ENCODE measurements at regions not wholly inside any gene's neighbourhood (a gene's known extent, or its start where the extent isn't known, plus 50 kb on each side); places are given as distances from the start of the nearest gene placed in this dataset.
"Not testable (repeated sequence)": the region's sequence is repeated elsewhere in the genome, so short reads cannot be mapped to it uniquely, and the experiment has no call there.

DNA sequence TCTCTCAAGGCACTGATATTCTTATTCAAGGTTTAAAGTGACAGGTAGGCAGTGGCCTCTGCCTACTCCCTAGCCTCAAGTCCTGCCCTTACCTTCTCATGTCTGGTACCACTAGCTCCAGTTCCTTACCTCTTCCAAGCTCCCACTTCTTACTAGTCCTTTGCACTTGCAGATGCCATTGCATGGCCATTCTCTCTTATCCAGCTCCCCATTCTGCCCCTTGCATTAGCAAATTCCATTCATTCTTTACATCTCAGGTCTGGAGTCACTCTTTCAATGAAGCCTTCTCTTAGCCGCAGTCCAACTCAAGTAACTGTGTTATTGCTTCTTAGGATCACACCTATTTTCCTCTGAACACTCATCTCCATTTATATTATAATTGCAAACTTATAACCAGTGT, 807.1 kb downstream of the EDEM1 start:
- DNase-seq (ENCODE audit: low read depth), result no peak

DNA sequence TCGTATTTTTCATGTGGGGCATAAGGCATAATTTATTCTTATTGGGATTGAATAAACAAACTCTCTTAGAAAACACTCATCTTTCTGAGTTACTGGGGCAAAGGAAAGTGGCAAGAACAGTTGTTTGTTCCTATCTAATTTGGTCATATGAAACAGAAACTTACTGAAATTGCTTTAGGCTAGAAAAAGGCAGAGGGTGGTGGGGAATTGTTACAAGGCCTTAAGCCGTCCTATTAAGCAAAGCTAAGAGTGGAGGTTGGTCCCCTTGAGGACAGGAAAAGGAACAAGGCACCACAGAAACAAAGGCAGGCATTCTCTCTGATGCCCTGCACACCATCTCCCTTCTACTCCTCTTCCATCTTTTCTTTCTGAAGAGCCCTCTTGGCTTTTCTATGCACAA, 830.9 kb downstream of the EDEM1 start:
- no peak for DNase-seq (ENCODE audit: low read depth)

DNA sequence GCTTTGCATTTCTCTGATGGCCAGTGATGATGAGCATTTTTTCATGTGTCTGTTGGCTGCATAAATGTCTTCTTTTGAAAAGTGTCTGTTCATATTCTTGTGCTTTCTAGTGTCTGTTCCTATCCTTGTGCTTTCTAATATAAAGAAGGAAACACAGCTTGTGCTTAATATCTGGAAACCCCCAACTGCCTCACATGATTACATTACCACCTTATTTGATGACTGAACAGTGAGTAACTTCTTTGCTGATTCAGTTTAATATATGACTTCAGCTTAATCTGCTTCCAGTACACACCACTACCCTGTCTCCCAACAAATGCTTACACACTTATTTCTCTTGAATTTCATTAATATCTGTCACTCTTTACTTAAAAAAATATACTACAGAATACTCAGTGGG, 835.1 kb downstream of the EDEM1 start:
- no peak for DNase-seq (ENCODE audit: low read depth)

DNA sequence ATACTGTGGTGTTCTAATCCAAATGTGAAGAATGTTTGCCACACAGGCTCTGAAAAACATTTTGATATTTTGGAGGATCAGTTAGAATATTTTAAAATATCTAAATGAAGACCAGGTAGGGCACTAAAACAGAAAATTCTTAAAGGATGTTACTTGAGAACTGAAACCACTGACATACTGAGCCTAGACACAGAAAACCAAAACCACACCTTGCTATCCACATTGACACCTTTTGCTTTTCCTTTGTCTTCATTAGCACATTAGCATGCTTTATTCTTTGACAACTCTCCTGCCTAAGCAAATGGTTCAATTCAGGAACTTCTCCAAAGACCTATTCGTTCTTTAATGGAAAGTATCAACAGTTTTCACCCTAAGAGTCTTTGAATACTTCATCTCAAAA, 835.9 kb upstream of the GRM7 start:
- DNase-seq (ENCODE audit: low read depth), result no peak

DNA sequence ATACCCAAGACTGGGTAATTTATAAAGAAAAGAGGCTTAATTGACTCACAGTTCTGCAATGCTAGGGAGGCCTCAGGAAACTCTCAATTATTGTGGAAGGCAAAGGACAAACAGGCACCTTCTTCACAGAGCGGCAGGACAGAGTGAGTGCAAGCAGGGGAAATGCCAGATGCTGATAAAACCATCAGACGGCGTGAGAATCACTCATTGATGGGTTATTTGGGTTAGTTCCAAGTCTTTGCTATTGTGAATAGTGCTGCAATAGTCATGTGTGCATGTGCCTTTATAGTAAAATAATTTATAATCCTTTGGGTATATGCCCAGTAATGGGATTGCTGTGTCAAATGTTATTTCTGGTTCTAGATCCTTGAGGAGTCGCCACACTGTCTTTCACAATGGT, 830.3 kb upstream of the GRM7 start:
- not testable (repeated sequence) for DNase-seq (ENCODE audit: low read depth)

DNA sequence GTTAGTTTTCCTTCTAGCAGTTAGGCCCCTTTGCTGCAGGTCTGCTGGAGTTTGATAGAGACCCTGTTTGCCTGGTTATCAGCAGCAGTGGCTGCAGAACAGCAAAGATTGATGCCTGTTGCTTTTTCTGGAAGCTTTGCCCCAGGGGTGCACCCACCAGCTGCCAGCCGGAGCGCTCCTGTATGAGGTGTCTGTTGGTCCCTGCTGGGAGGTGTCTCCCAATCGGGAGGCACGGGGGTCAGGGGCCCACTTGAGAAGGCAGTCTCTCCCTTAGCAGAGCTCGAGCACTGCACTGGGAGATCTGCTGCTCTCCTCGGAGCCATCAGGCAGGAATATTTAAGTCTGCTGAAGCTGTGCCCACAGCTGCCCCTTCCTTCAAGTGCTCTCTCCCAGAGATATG, 825.3 kb upstream of the GRM7 start:
- no peak for DNase-seq (ENCODE audit: low read depth)

DNA sequence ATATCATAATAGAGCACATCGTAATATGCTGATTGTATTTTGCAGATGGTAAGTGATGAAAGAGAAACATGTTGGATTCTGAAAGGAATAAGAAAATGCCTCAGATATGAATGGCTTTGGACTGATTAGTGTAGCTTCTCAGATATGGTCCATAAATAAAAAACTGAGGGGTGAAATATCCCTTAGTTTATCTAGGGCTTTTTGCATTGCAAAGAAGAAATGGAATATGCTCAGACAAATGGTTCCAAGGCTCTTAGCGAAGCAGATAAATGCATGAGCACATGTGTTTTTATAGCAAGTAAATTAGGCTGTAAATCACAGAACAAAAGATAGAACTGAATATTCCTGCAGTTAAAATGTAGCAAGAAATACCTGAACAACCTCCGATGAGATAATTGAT, 820.9 kb upstream of the GRM7 start:
- DNase-seq (ENCODE audit: low read depth), result no peak

DNA sequence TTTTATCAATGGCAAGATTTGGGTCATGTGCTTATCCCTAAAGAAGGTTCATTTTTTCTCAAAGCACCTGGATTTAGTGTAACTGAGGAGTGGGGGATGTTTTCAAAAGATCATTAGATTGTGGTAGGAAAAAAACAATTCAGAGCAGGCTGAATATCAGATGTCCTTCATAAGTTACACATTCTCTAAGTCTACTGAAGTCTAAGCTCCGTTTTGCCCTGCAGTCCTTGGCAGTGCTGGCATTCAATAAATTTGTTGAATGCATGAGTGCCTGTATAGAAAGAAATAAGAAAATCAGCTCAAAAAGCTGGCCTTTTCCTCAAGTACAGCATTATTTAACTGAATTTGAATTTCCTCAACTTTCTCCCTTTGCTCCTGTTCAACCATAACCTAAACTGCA, 819.0 kb upstream of the GRM7 start:
- DNase-seq (ENCODE audit: low read depth), result no peak

DNA sequence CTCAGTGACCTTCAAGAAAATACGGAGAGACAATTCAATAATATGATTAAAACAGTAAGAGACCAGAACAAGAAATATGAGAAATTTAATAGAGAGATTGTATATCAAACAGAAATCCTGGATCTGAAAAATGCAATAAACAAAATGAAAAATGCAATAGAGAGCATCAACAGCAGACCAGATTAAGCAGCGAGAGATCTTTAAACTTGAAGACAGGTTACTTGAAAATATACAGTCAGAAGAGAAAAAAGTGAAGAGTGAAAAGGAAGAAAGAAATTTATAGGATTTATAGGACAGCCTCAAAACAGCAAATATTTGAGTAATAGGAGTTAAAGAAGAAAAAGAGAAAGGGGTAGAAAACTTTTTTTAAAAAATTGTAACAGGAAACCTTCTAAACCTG, 813.9 kb upstream of the GRM7 start:
- DNase-seq (ENCODE audit: low read depth), result no peak

DNA sequence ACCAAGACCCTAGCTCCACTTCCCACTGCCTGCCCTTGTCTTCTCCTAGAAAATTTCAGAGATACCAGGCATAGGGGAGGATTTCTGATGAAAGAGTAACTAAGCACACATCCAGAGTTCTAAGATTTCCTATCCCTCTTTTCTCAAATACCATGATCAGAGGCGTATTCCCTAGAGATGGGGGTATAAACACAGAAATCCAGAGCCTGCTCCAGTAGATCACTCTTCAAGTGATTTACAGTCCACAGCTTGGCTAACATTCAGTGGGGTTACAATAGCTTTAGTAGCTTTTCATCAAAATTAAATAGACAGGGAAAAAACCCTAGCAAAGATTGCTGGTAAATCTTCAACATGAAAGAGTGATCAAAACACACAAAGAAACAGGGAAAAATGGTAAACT, 800.7 kb upstream of the GRM7 start:
- DNase-seq (ENCODE audit: low read depth), result no peak

DNA sequence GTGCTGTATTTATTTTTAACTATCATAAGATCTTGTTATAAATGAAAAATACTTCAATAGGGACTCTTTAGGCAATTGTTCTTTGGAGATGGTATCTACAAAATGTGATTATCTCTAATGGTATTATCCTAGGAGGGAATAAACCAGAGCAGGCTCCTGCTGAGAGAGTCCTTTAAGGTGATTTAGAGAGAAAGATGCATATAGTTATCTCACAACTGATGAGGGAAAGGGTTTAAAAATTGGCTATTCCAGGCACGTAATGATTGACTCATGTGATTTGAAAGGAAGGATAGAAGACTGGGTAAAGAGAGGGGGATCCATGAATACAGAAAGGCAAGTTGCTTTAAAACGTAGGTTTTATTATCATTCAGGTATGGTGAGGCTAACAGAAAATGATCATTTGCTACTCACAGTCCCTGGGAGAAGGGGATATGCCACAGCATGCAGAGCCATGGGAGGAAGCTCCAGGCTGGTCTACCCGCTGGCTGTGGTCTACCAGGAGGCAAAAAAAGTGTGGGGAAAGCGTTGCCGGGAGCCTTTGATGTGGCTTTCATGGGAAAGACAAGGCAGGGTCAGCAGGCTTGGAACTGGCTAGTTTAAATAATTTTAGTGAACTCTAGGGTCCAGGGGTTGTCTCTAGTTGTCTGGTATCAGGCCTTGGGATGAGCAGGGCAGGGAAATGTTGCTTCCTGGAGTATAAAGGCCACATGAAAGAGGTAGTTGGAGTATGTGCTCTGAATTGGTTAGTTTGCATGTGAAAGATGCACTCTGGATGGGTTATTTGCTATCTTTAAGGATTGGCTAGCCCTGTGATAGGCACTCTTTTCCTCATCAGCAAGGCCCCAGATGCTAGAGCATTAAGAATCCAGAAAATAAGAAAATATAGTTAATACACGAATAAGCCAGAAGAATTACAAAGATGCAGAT, 798.4 kb upstream of the GRM7 start:
- DNase-seq (ENCODE audit: low read depth), result no peak

DNA sequence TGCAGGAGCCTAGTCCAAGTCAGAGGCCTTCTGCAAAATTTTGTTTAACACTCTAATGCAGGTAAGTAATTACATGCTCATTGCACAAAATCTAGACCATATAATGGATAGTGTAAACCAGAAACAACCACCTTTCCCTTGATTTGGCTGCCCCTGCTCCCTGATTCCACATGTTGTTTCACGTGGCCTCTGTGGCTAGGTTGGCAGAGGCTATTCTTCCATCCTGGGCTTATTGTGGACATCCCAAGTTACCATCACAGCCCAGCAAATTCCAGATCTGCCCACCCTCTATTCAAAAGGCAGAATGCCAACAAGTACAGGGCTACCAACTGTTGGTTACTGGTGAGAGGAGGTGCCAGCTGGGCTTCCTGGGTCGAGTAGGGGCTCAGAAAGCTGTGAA, 794.5 kb upstream of the GRM7 start:
- no peak for DNase-seq (ENCODE audit: low read depth)

DNA sequence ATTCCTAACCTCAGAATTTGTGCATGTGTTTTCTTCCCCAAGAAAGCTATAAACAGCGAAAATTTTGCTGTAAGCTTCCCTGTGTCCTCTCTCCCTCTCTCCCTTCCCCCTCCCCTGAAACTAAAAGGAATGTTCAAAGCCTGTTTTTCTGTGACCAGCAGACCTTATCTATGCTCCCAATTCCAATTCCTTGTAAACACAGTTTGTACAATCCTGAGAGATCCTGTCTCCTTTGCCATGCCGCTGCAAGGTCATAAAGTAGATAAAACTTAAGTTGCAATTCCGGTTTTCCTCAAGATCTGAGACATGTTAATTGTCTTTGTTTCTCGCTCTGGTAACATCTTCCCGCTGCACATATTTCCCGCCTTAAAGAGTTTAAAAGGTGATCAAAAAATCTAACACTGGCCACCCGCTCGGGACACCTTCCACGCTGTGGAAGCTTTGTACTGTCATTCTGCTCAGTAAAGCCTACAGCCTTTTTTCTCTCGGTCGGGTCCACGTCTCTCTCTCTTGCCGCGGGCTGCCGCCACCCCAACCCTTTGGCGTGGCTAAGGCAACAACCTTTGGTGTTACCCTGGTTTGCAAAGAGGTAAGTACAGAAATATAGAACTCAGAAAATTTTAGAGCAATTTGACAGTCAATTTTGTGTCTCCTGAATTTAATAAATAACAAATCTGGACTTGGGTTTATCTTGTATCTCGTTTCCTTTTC, 793.9 kb upstream of the GRM7 start:
- DNase-seq (ENCODE audit: low read depth), result not testable (repeated sequence)

DNA sequence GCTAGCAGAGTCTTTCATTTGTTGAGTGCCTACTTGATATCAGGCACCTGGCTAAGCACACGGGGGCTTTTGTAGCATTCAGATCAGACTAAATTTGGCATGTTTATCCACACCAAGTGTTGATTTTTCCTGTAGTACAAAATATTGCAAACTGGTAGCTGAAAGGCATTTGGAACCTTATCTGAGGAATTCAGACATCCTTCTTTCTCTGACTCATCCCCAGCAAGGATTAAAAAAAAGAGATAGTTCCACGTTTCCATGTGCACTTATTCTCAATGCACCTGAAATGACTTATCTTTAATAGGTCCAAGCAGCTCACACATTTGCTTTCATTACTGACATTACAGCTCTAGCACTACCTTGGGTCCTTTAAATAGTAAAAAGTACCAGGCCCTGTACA, 786.0 kb upstream of the GRM7 start:
- no peak for DNase-seq (ENCODE audit: low read depth)

DNA sequence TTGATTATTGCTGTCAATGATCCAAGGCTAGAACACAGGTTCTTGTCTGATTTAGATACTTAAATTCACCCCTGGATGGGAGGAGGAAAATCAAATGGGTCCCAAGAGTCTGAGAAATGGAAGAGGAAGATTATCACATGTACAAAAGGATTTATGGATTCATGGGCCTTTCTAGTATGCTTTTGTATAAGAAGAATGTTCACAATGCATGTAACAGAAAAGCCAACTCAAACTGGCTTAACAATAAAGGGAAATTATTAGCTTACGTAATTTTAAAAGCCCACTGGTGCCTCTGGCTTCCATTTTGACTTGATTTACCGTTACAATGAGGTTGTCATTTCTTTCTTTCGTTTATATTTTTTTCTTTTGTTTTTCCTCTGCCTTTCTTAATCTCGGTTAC, 782.5 kb upstream of the GRM7 start:
- DNase-seq (ENCODE audit: low read depth), result no peak

DNA sequence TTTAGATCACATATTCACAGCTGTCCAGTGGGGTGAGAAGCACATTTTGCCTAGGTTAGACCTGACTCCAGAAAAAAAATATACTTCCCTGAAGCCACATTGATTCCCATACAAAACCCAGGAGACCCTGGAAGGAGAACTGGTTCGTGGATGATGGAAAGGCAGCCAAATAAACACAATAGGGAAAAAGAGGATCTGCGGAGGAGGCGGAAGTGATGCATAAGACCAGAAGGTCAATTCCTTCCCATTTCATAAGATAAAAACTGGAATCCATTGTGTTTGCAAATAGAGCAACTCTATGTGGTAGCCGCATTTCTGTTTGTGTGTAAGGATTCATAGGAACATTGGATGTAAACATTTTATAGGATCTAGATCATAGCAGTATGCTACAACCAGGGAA, 781.9 kb upstream of the GRM7 start:
- no peak for DNase-seq (ENCODE audit: low read depth)

DNA sequence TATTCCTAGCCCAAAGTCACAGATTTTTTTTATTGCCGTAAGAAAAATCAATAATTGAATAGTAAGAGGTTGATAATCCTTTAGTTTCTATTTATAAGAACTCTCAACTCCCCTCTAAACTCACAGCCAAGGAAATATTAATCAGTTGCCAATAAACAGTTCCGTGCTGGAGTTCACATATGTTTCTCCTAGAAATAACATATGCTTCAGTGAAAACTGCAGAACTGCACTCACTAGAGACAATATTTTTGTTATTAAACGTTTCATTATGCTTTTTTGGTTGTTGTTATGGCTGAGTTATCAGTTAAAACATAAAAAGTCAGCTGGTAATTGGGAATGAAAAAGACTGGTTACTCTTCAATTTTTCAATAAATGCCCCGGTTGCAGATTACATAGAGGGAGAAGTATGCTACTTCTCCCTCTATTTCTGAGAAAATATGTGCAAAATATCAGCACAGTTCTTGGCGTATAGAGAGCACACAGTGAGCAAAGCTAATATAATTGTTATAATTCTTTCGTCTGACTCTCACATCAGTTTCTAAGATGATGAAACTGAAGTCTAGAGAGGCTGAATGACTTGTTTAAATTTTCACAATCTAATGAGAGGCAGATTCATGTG, 781.2 kb upstream of the GRM7 start:
- no peak for DNase-seq (ENCODE audit: low read depth)

DNA sequence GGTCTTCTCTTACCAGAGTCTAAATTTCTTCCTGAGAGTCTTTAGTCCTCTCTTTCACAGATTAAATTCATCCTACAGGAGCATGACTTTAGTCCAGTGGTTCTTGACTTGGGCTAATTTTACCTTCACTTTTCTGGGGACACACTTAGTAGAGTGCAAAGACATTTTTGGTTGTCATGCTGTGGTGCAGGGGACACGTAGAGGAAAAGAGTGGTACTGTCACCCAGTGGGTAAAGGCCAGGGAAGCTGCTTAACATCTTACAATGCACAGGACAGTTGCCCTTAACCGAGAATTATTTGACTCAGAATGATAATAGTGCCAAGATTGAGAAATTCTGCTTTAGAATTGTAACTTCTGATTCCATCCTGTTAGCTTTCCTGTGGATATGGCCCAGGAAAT, 772.5 kb upstream of the GRM7 start:
- no peak for DNase-seq (ENCODE audit: low read depth)

DNA sequence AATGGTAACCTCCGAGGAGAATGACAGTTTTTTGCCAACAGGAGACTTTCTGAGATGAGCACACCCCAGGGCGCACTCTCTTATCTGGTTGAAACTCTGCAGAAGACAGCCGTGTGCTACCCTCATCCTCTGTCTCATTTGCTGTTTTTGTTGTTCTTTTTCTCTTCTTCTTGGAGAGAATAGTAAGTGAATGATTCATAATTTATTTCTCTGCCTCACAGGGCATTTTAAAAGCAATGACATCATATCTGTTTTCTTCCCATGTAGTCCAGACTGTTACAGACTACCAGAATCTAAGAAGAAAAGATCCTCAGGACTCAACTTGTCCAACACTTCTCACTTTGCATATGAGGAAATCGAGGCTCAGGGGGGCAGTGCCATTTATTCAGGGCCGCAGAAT, 771.1 kb upstream of the GRM7 start:
- DNase-seq (ENCODE audit: low read depth), result no peak

DNA sequence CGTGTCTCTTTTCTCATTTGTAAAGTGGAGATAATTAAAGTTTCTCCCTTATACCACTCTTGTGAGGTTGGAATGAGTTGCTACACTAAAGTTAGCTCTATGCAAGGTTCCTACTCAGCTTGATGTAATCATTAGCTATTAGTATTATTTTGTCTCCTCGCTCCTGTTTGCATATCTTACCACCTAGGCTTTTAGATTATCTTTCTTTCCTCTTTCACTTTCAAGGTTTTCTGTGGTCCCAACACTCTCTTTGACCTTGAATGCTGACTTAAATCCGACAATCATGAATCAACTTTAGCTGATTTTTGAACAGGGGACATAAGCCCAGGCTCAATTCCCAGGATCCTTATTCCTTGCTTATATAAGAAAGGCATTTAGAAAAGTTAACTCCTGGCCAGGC, 769.7 kb upstream of the GRM7 start:
- no peak for DNase-seq (ENCODE audit: low read depth)

DNA sequence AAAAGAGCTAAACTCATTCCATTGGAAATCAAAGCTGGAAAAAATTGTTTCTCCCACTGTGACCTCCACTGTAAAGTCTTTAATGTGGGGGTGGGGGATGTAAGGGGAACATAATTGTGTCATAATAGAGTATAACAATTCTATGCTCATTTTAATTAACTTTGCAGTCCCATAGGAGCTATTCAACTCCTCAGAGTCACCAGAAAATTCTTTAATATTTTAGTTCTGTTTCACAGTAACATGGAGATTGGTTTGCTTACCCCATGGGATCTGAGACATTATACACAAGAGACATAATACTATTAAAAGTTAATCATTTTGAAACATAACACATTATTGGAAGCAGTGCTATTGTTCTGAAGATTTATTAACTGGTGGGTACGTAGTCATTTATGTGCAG, 765.9 kb upstream of the GRM7 start:
- DNase-seq (ENCODE audit: low read depth), result no peak

DNA sequence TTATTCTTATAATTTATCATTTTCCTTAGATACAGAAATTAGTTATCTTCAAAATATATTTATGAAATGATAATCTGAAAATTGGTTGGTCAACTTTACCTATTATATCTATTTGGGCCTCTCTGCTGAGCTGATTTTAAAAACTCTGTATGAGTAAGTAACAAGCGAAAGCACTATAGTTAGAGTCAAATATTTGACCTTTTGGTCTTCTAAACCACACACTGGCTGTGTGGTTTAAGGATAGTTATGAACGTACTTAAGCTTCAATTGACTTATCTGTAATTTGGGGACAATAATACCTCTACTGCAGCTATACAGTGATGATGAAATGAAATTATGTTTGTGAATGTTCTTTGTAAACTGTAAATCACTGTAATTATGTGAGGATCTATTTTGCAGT, 763.9 kb upstream of the GRM7 start:
- no peak for DNase-seq (ENCODE audit: low read depth)

DNA sequence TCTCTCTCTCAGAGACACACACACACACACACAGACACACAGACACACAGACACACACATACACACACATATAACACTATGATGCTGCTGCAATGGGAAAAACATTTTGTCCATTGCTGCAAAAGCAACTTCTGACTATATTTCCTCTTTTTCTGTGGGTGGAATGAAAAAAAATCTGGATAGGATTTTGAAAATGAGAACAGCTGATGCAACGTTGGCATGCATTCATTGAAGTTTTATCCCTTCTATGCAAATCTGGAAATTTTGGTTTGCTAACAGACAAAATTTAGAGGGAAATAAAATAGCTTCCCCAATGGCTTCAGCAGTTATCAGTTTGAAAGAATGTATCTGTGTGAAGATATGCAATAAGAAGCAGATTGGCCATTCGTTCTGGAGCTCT, 763.4 kb upstream of the GRM7 start:
- DNase-seq (ENCODE audit: low read depth), result no peak

Measured in non-pigmented ciliary epithelial cell (primary cell).